ENCODE measurements at regions not wholly inside any gene's neighbourhood (a gene's known extent, or its start where the extent isn't known, plus 50 kb on each side); places are given as distances from the start of the nearest gene placed in this dataset.

- Histone ChIP-seq H3K27me3 (ENCODE audit: control insufficient read depth, extremely low read depth, insufficient read depth, low read length) (no peaks in the 10 kb centered on the region), H3K9me1 (ENCODE audit: control insufficient read depth, extremely low read depth, insufficient read depth, low read length) (no peaks in the 10 kb centered on the region), H2AFZ (ENCODE audit: control insufficient read depth, low read length) (no peak overlapping the region), H4K20me1 (ENCODE audit: control insufficient read depth, extremely low read depth, insufficient read depth, low read length) (no peaks in the 10 kb centered on the region), H3K36me3 (ENCODE audit: control insufficient read depth in 2 of 2, extremely low read depth in 1 of 2, insufficient read depth in 2 of 2, low read length in 2 of 2) (no peaks in the 10 kb centered on the region), H3K79me2 (ENCODE audit: control insufficient read depth, insufficient read depth, low read length) (no peaks in the 10 kb centered on the region), H3K9me3 (ENCODE audit: control insufficient read depth, low read depth, low read length) (no peaks in the 10 kb centered on the region), H3K4me3 (ENCODE audit: control insufficient read depth in 2 of 3, extremely low read depth in 1 of 3, insufficient read depth in 2 of 3, low read depth in 1 of 3, low read length in 3 of 3) (no peak overlapping the region), H3K9ac (ENCODE audit: control insufficient read depth, extremely low read depth, insufficient read depth, low read length) (no peak overlapping the region), H3K4me1 (ENCODE audit: control insufficient read depth, extremely low read depth, insufficient read depth, low read length) (peaks cover 10% of the 10 kb centered on the region), H3K27ac (ENCODE audit: control insufficient read depth, insufficient read depth, low read length) (no peak overlapping the region), H3K4me2 (ENCODE audit: control insufficient read depth, extremely low read depth, insufficient read depth, low read depth, low read length) (no peak overlapping the region)
- TF ChIP-seq, protein P1, sequence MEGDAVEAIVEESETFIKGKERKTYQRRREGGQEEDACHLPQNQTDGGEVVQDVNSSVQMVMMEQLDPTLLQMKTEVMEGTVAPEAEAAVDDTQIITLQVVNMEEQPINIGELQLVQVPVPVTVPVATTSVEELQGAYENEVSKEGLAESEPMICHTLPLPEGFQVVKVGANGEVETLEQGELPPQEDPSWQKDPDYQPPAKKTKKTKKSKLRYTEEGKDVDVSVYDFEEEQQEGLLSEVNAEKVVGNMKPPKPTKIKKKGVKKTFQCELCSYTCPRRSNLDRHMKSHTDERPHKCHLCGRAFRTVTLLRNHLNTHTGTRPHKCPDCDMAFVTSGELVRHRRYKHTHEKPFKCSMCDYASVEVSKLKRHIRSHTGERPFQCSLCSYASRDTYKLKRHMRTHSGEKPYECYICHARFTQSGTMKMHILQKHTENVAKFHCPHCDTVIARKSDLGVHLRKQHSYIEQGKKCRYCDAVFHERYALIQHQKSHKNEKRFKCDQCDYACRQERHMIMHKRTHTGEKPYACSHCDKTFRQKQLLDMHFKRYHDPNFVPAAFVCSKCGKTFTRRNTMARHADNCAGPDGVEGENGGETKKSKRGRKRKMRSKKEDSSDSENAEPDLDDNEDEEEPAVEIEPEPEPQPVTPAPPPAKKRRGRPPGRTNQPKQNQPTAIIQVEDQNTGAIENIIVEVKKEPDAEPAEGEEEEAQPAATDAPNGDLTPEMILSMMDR (optimal IDR thresholded peaks at IDR 0.05 in 1 of 3, IDR thresholded peaks at IDR 0.05 in 1 of 3, conservative IDR thresholded peaks at IDR 0.05 in 1 of 3; ENCODE audit: extremely low read depth in 1 of 3, insufficient read depth in 2 of 3, low read length in 3 of 3): no peak
- TF ChIP-seq EZH2 (IDR thresholded peaks at IDR 0.05; ENCODE audit: low read length): no peak
- FAIRE-seq: no peak
- dilution Hi-C loops (cut with MboI; ENCODE audit: extremely low pct_ligation_motif_present, low sequenced_read_pairs): no loop called here
- DNase-seq (ENCODE audit: low read depth, low spot score): no peak
Measured at GRCh38 chr22:27631641-27632040, 169.9 kb downstream of the MN1 start.

- H3K4me1 ChIP-seq (ENCODE audit: control insufficient read depth, extremely low read depth, insufficient read depth, low read length): peaks cover 5% of the 10 kb centered on the region
- H3K36me3 ChIP-seq (ENCODE audit: control insufficient read depth in 2 of 2, extremely low read depth in 1 of 2, insufficient read depth in 2 of 2, low read length in 2 of 2): no peaks in the 10 kb centered on the region
- no peak overlapping the region for H3K9ac ChIP-seq (ENCODE audit: control insufficient read depth, extremely low read depth, insufficient read depth, low read length)
- H3K79me2 ChIP-seq (ENCODE audit: control insufficient read depth, insufficient read depth, low read length): no peaks in the 10 kb centered on the region
- no peaks in the 10 kb centered on the region for H3K9me1 ChIP-seq (ENCODE audit: control insufficient read depth, extremely low read depth, insufficient read depth, low read length)
- TF ChIP-seq, protein P1 (optimal IDR thresholded peaks at IDR 0.05 in 1 of 3, IDR thresholded peaks at IDR 0.05 in 1 of 3, conservative IDR thresholded peaks at IDR 0.05 in 1 of 3; ENCODE audit: extremely low read depth in 1 of 3, insufficient read depth in 2 of 3, low read length in 3 of 3): no peak
- TF ChIP-seq EZH2 (IDR thresholded peaks at IDR 0.05; ENCODE audit: low read length): no peak
- FAIRE-seq (no peak), DNase-seq (ENCODE audit: low read depth, low spot score) (no peak)
- H3K27ac ChIP-seq (ENCODE audit: control insufficient read depth, insufficient read depth, low read length): no peak overlapping the region
- no peaks in the 10 kb centered on the region for H4K20me1 ChIP-seq (ENCODE audit: control insufficient read depth, extremely low read depth, insufficient read depth, low read length)
- no peak overlapping the region for H3K4me2 ChIP-seq (ENCODE audit: control insufficient read depth, extremely low read depth, insufficient read depth, low read depth, low read length)
- dilution Hi-C loops (cut with MboI; ENCODE audit: extremely low pct_ligation_motif_present, low sequenced_read_pairs): no loop called here
- H3K9me3 ChIP-seq (ENCODE audit: control insufficient read depth, low read depth, low read length): no peaks in the 10 kb centered on the region
- no peak overlapping the region for H2AFZ ChIP-seq (ENCODE audit: control insufficient read depth, low read length)
- no peak overlapping the region for H3K4me3 ChIP-seq (ENCODE audit: control insufficient read depth in 2 of 3, extremely low read depth in 1 of 3, insufficient read depth in 2 of 3, low read depth in 1 of 3, low read length in 3 of 3)
- H3K27me3 ChIP-seq (ENCODE audit: control insufficient read depth, extremely low read depth, insufficient read depth, low read length): no peaks in the 10 kb centered on the region
Measured at GRCh38 chr22:27632451-27633295, 168.9 kb downstream of the MN1 start.

All from keratinocyte (primary cell).